Osteoblast (primary cell): ENCODE measurements at regions not wholly inside any gene's neighbourhood (a gene's known extent, or its start where the extent isn't known, plus 50 kb on each side); places are given as distances from the start of the nearest gene placed in this dataset.

Experiments used
- DNase-seq: peaks from one replicate; pipeline ENCODE4 v3.0.0; 2011; ENCODE audit warnings: low spot score, mixed read lengths; ENCODE audit not compliant: insufficient read length; ENCODE audit errors: missing footprints
- H2AFZ ChIP-seq: 2 replicates; pipeline ENCODE4 v1.6.0; 2011; ENCODE audit warnings: mild to moderate bottlenecking, low read length
- H3K27ac ChIP-seq: 2 replicates; pipeline ENCODE4 v1.5.1; 2011; ENCODE audit warnings: mild to moderate bottlenecking, low read depth, low read length, moderate library complexity
- H3K27me3 ChIP-seq: 2 replicates; pipeline ENCODE4 v1.6.0; 2012; ENCODE audit warnings: mild to moderate bottlenecking, control low read depth, inconsistent platforms, low read length, moderate library complexity; ENCODE audit not compliant: insufficient read depth
- H3K36me3 ChIP-seq: 2 replicates; pipeline ENCODE4 v1.5.1; 2011; ENCODE audit warnings: mild to moderate bottlenecking, low read length, control low read depth, moderate library complexity; ENCODE audit not compliant: insufficient read depth
- H3K4me1 ChIP-seq: 2 replicates; pipeline ENCODE4 v1.5.1; 2011; ENCODE audit warnings: mild to moderate bottlenecking, low read length, control low read depth, moderate library complexity; ENCODE audit not compliant: insufficient read depth
- H3K4me2 ChIP-seq: 2 replicates; pipeline ENCODE4 v1.6.0; 2011; ENCODE audit warnings: mild to moderate bottlenecking, low read length; ENCODE audit not compliant: insufficient read depth
- H3K4me3 ChIP-seq: fragments of 200-600 bp; sonication (generic); 3 replicates; pipeline ENCODE4 v1.5.1; 2012; ENCODE audit warnings: mild to moderate bottlenecking, low read length, inconsistent platforms; ENCODE audit not compliant: insufficient read depth
- H3K79me2 ChIP-seq: 2 replicates; pipeline ENCODE4 v1.6.0; 2012; ENCODE audit warnings: mild to moderate bottlenecking, low read length, control low read depth, inconsistent platforms; ENCODE audit not compliant: insufficient read depth
- H3K9me3 ChIP-seq: 2 replicates; pipeline ENCODE4 v1.5.1; 2011; ENCODE audit warnings: low read depth, low read length, control low read depth
- H4K20me1 ChIP-seq: 2 replicates; pipeline ENCODE4 v1.6.0; 2012; ENCODE audit warnings: mild to moderate bottlenecking, low read length, control low read depth; ENCODE audit not compliant: insufficient read depth
- TF ChIP-seq, protein P1 (sequence below): IDR thresholded peaks from 2 replicates; pipeline ENCODE4 v1.5.1; 2011; ENCODE audit warnings: mild to moderate bottlenecking, low read depth, low read length, moderate library complexity; ENCODE audit errors: extremely low read depth

DNA sequence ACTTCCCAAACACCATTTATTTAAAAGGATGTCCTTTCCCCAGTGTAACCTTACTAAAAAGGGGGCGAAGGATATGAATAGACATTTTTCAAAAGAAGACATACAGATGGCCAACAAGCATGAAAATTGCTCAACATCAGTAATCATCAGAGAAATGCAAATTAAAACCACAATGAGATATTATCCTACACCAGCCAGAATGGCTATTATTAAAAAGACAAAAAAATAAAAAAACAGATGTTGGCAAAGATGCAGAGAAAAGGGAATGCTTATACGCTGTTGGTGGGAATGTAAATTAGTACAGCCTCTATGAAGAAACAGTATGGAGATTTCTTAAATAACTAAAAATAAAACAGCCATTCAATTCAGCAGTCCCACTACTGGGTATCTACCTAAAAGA lies 142.3 kb upstream of the NT5C1B start:
- no peak overlapping the region for H2AFZ ChIP-seq
- no peak overlapping the region for H3K27ac ChIP-seq
- no peaks in the 10 kb centered on the region for H3K79me2 ChIP-seq
- no peaks in the 10 kb centered on the region for H3K27me3 ChIP-seq
- no peaks in the 10 kb centered on the region for H3K36me3 ChIP-seq
- TF ChIP-seq, protein P1, sequence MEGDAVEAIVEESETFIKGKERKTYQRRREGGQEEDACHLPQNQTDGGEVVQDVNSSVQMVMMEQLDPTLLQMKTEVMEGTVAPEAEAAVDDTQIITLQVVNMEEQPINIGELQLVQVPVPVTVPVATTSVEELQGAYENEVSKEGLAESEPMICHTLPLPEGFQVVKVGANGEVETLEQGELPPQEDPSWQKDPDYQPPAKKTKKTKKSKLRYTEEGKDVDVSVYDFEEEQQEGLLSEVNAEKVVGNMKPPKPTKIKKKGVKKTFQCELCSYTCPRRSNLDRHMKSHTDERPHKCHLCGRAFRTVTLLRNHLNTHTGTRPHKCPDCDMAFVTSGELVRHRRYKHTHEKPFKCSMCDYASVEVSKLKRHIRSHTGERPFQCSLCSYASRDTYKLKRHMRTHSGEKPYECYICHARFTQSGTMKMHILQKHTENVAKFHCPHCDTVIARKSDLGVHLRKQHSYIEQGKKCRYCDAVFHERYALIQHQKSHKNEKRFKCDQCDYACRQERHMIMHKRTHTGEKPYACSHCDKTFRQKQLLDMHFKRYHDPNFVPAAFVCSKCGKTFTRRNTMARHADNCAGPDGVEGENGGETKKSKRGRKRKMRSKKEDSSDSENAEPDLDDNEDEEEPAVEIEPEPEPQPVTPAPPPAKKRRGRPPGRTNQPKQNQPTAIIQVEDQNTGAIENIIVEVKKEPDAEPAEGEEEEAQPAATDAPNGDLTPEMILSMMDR: no peak
- H4K20me1 ChIP-seq: no peaks in the 10 kb centered on the region
- no peaks in the 10 kb centered on the region for H3K9me3 ChIP-seq
- H3K4me3 ChIP-seq: no peak overlapping the region
- no peaks in the 10 kb centered on the region for H3K4me1 ChIP-seq
- no peak for DNase-seq
- no peak overlapping the region for H3K4me2 ChIP-seq

DNA sequence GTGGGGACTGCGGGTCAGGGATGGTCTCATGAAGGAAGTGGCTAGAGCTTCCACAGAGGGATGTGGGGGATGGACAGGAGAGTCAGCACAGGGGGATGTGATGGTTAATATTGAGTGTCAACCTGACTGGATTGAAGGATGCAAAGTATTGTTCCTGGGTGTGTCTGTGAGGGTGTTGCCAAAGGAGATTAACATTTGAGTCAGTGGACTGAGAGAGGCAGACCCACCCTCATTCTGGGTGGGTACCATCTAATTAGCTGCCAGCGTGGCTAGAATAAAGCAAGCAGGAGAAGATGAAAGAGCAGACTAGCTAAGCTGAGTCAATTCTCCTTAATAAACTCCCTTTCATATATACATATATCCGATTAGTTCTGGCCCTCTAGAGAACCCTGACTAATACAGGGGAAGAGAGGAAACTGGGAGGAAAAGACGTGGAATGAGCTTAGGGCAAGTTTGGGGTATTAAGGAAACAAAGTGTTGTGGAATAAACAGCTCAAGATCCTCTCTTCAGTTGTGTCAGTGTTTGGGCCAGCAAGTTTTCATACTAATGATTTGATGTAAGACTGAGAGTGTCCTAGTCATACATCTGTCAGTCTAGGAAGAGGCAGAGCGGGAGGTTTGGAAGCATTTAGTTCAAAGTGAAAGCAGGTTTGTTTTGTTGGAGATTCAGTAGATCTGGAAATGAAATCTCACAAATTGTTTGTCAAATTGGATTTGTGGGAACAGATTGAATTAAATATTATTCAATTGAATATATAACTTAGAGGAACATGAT lies 135.2 kb upstream of the NT5C1B start:
- Histone ChIP-seq H3K27me3 (no peaks in the 10 kb centered on the region), H3K9me3 (no peaks in the 10 kb centered on the region), H4K20me1 (no peaks in the 10 kb centered on the region), H3K4me2 (peak overlapping the region; percentile 9), H3K4me1 (peaks cover 27% of the 10 kb centered on the region), H3K79me2 (no peaks in the 10 kb centered on the region), H3K4me3 (no peak overlapping the region), H2AFZ (peak overlapping the region; percentile 30), H3K27ac (no peak overlapping the region), H3K36me3 (no peaks in the 10 kb centered on the region)
- no peak for DNase-seq
- TF ChIP-seq, protein P1: no peak

DNA sequence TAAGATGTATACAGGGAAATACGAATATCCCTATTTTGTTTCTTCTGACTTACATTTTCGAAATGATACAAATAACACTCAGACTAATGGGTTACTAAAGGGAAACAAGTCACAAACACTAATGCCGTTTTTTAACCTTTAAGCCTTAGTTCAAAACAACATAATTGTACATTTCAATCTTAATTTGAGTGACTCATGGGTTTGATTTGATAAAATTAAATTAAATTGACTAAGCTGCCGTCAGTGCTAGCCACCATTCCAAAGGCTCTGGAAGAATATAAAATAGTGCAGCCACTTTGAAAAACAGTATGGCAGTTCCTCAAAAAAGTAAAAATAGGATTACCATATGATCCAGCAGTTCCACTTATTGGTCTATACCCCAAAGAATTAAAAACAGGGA lies 133.8 kb upstream of the NT5C1B start:
- Histone ChIP-seq H3K36me3 (no peaks in the 10 kb centered on the region), H3K9me3 (no peaks in the 10 kb centered on the region), H3K27me3 (no peaks in the 10 kb centered on the region), H2AFZ (no peak overlapping the region), H3K4me1 (peaks cover 28% of the 10 kb centered on the region), H3K79me2 (no peaks in the 10 kb centered on the region), H3K27ac (no peak overlapping the region), H3K4me2 (no peak overlapping the region), H4K20me1 (no peaks in the 10 kb centered on the region), H3K4me3 (no peak overlapping the region)
- TF ChIP-seq, protein P1: no peak
- no peak for DNase-seq

DNA sequence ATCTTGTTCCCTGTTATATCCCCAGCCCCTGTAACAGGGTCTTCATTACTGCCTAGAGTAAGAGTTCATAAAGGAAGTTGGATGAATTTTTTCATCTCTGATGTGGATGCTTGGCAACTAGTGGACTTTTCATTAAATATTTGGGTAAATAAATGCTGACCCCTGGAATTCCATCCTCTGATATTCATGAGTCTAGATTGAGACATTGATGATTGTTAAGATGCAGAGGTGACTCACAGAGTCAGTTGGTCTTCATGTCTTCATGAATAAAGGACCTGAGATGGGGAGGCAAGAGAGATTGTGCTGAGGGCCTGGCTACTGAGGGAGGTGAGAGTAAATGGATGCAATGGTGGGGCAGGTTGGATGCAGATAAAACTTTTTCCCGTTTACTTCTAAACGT lies 132.7 kb upstream of the NT5C1B start:
- Histone ChIP-seq H3K4me3 (no peak overlapping the region), H3K4me1 (peaks cover 28% of the 10 kb centered on the region), H3K9me3 (no peaks in the 10 kb centered on the region), H2AFZ (no peak overlapping the region), H3K27ac (peak overlapping the region; percentile 74), H3K4me2 (no peak overlapping the region), H3K36me3 (no peaks in the 10 kb centered on the region), H3K27me3 (no peaks in the 10 kb centered on the region), H4K20me1 (no peaks in the 10 kb centered on the region), H3K79me2 (no peaks in the 10 kb centered on the region)
- TF ChIP-seq, protein P1: no peak
- DNase-seq: no peak
